ENCODE measurements at regions not wholly inside any gene's neighbourhood (a gene's known extent, or its start where the extent isn't known, plus 50 kb on each side); places are given as distances from the start of the nearest gene placed in this dataset.

GRCh38 chr12:131356485-131357184, 354.3 kb upstream of the SFSWAP start (continued):
- no peak for TF ChIP-seq ZMIZ1 (IDR thresholded peaks at IDR 0.05; ENCODE audit: low read depth in 2 of 2, low read length in 2 of 2)
- no peak for TF ChIP-seq ZNF282 (CRISPR knock-in tag; IDR thresholded peaks at IDR 0.05)
- TF ChIP-seq MGA (IDR thresholded peaks at IDR 0.05): no peak
- no peak for TF ChIP-seq NFE2L1 (tag; IDR thresholded peaks at IDR 0.05; ENCODE audit: borderline replicate concordance, low read depth)
- no peak for TF ChIP-seq MYC (IDR thresholded peaks at IDR 0.05; ENCODE audit: low read depth, low read length)
- no peak for TF ChIP-seq MYC (CRISPR knock-in tag; IDR thresholded peaks at IDR 0.05; ENCODE audit: borderline replicate concordance, low read depth)
